ENCODE measurements at regions not wholly inside any gene's neighbourhood (a gene's known extent, or its start where the extent isn't known, plus 50 kb on each side); places are given as distances from the start of the nearest gene placed in this dataset.

DNA sequence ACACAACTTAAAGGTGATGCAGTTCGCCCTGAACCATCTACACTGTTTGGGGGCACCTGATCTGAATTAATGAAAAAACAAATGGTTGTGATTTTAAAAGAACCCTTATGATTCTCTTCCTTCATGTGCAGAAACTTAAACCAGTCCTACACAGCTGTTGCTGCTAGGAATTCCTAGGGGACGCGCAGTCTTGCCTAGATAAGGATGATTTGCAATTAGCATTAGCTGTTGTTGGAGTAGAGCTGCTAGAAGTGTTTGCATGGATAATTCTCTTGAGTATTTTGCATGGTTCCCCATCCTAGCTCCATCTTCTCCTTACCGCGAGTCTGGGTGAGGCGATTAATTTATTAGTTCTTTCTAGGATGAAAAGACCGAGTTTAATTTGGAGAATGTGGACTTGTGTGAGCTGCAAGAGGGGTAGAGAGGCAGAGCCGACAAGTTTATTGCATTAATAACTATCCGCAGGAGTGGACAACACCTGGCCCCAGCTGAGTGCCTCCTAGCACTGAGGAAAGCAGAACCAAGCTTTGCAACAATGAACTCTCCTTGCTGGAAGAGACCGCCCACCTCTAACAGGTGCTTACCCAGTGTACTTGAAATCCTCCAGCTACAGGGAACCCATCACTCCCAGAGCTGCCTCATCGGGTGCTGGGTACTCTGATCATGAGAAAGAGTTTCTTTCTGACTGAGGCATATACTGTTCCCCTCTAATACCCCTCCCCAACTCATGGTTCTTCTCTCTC is 75.0 kb upstream of the WNT7A start:
- no peak for DNase-seq

- no peak for DNase-seq
These were observed 74.4 kb upstream of the WNT7A start for GRCh38 chr3:13954266-13954665.

- DNase-seq: no peak
These were observed 71.3 kb upstream of the WNT7A start for GRCh38 chr3:13951184-13951583.

- peak; percentile 31 for DNase-seq
These were observed 70.2 kb upstream of the WNT7A start for GRCh38 chr3:13950042-13950441.

DNA sequence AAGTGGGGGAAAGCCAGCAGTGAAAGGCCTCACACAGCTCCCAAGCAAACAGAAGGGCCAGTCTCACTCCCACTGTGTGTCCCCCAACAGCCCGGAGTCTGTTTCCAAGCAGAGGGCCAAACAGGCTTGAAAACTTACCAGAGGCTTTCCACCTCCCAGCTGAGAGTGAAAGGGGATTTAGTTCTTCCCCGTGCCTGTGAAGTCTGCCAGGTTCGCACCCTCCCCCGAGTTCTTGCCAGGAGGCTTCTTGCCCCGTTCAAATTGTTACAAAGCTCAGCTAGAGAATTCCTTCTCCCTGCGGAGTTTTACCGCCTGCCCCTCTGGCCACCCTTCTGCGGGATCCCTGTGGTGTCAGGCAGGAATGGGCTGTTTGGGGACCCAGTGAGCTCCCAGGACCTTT is 68.0 kb upstream of the WNT7A start:
- no peak for DNase-seq

DNA sequence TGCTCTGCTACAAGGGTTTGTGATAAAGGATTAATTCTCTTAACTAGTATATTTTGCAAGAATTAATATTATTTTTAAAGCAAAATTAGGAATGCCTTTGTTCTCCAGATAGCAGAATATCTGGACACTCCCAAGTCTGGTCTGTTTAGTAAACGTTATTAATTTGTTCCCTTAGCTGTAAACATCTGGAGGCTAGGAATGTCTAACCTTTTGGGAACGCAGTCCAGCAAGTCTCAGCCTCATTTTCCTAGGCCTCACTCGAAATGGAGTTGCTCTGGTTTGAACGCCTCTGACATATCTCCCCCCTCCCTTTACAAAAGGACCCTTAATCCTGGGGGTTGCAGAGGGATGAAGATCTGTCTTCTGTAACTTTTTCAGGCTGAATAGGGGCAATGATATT is 59.3 kb upstream of the WNT7A start:
- no peak for DNase-seq

- DNase-seq: no peak
These were observed 57.3 kb upstream of the WNT7A start for GRCh38 chr3:13937131-13937530.

GRCh38 chr3:13935494-13936094 is 55.7 kb upstream of the WNT7A start:
- DNase-seq: no peak

DNA sequence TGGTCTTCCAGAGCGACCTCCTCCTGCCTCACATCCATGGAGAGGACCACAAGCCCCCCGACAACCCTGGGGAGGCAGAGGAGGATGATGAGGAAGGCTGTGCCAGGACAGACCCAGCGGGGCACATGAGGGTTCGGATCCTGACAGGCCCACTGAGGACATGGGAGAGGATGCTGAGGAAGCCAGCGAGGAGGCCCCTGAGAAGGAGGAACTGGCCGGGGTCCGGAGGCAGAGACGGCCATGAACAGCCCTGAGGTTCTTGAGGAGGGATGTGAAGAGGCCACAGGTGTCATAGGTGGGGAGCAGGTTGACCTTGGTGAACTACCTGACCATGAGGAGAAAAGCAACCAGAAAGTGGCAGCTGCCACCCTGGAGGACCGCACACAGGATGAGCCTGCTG is 54.9 kb upstream of the WNT7A start:
- DNase-seq: no peak

- DNase-seq: no peak
These were observed 54.4 kb upstream of the WNT7A start for GRCh38 chr3:13934315-13934714.

GRCh38 chr3:13932578-13933295 is 52.9 kb upstream of the WNT7A start:
- DNase-seq: no peak

GRCh38 chr3:13931172-13931571 is 51.3 kb upstream of the WNT7A start:
- DNase-seq: no peak

Measured in DMS153 (cell line).